K562 (cell line): ENCODE measurements at regions not wholly inside any gene's neighbourhood (a gene's known extent, or its start where the extent isn't known, plus 50 kb on each side); places are given as distances from the start of the nearest gene placed in this dataset.

Experiments used
- EZH2 ChIP-seq: IDR thresholded peaks from 2 replicates; pipeline ENCODE4 v1.6.1; 2012; ENCODE audit warnings: low read depth, mild to moderate bottlenecking, inconsistent platforms, low read length, borderline replicate concordance
- NCOR1 ChIP-seq: fragments of 450-650 bp; IDR thresholded peaks from 2 replicates; pipeline ENCODE4 v1.6.1; 2016; ENCODE audit warnings: mild to moderate bottlenecking, moderate library complexity
- NR1H2 ChIP-seq: sonication (generic); formaldehyde crosslinking; IDR thresholded peaks from 2 replicates; pipeline ENCODE4 v1.4.0; 2020; ENCODE audit warnings: mild to moderate bottlenecking, missing genetic modification reagents
- RAD21 ChIP-seq, 2 experiments: fragments of 250-450 bp in 1 of 2; fragments of 450-650 bp in 1 of 2; sonication (Bioruptor Pico) in 1 of 2; formaldehyde crosslinking in 1 of 2; IDR thresholded peaks in 1 of 2; conservative IDR thresholded peaks in 1 of 2; 2 replicates each; pipeline versions ENCODE4 v1.4.0 to v1.8.0; 2020 to 2022; ENCODE audit warnings: mild to moderate bottlenecking in 2 of 2, moderate library complexity in 1 of 2
- RCOR1 ChIP-seq, 2 experiments: IDR thresholded peaks; 2 replicates each; pipeline ENCODE4 v1.6.1; 2012; ENCODE audit warnings: low read depth in 2 of 2, low read length in 2 of 2, borderline replicate concordance in 1 of 2, improper control_type of control experiment in 1 of 2
- SREBF2 ChIP-seq: sonication (generic); formaldehyde crosslinking; IDR thresholded peaks from 2 replicates; pipeline ENCODE4 v1.4.0; 2020; ENCODE audit warnings: mild to moderate bottlenecking, missing genetic modification reagents
- TARDBP ChIP-seq: fragments of 450-650 bp; IDR thresholded peaks from 2 replicates; pipeline ENCODE4 v1.6.1; 2016
- TBP ChIP-seq: optimal IDR thresholded peaks from 2 replicates; pipeline ENCODE3; 2011; ENCODE audit warnings: low read depth, low read length, improper control_type of control experiment
- UBTF ChIP-seq, 2 experiments: IDR thresholded peaks; 2 replicates each; pipeline ENCODE4 v1.6.1; 2012; ENCODE audit warnings: improper control_type of control experiment in 2 of 2, low read depth in 2 of 2, low read length in 2 of 2, borderline replicate concordance in 1 of 2
- XRCC4 ChIP-seq: IDR thresholded peaks from one replicate; pipeline ENCODE4 v1.6.1; 2011; ENCODE audit not compliant: insufficient read depth, insufficient read length; ENCODE audit errors: extremely low read depth
- ZNF232 ChIP-seq: sonication (generic); formaldehyde crosslinking; IDR thresholded peaks from 2 replicates; pipeline ENCODE4 v1.8.0; 2022; ENCODE audit warnings: mild to moderate bottlenecking, missing genetic modification reagents

GRCh38 chr7:49112222-49112621 lies 187.9 kb downstream of the CDC14C start:
- no peak for TF ChIP-seq RCOR1 (IDR thresholded peaks at IDR 0.05; ENCODE audit: borderline replicate concordance in 1 of 2, low read depth in 2 of 2, low read length in 2 of 2)
- no peak for TF ChIP-seq TARDBP
- TF ChIP-seq ZNF232 (CRISPR knock-in tag), result no peak
- no peak for TF ChIP-seq EZH2
- no peak for TF ChIP-seq TBP
- TF ChIP-seq RAD21 (CRISPR knock-in tag; conservative IDR thresholded peaks at IDR 0.05 in 1 of 2, IDR thresholded peaks at IDR 0.05 in 1 of 2), result no peak
- TF ChIP-seq NR1H2 (CRISPR knock-in tag), result no peak
- no peak for TF ChIP-seq UBTF (IDR thresholded peaks at IDR 0.05; ENCODE audit: borderline replicate concordance in 1 of 2, low read depth in 2 of 2, low read length in 2 of 2)
- TF ChIP-seq NCOR1, result no peak
- no peak for TF ChIP-seq SREBF2 (CRISPR knock-in tag)
- no peak for TF ChIP-seq XRCC4
